HG02852 (cell line): ENCODE measurements at regions not wholly inside any gene's neighbourhood (a gene's known extent, or its start where the extent isn't known, plus 50 kb on each side); places are given as distances from the start of the nearest gene placed in this dataset.

Experiments
- ATAC-seq: cut with Tn5 transposase; IDR thresholded peaks from one replicate; pipeline ENCODE4 v1.9.1; 2021; ENCODE audit warnings: mild to moderate bottlenecking, moderate library complexity; ENCODE audit not compliant: unreplicated experiment

GRCh38 chr17:77686903-77687302 lies 271.6 kb upstream of the TNRC6C start:
- ATAC-seq: no peak

GRCh38 chr17:77687417-77687816 lies 271.1 kb upstream of the TNRC6C start:
- ATAC-seq: no peak

- no peak for ATAC-seq
Observed at GRCh38 chr17:77687921-77688320, 270.6 kb upstream of the TNRC6C start.

- ATAC-seq: no peak
Observed at GRCh38 chr17:77688369-77688768, 270.1 kb upstream of the TNRC6C start.

GRCh38 chr17:77690271-77691161 lies 268.0 kb upstream of the TNRC6C start:
- no peak for ATAC-seq

- ATAC-seq: no peak
Observed at GRCh38 chr17:77691216-77692085, 267.1 kb upstream of the TNRC6C start.

- ATAC-seq: no peak
Observed at GRCh38 chr17:77692571-77693161, 265.8 kb upstream of the TNRC6C start.

- no peak for ATAC-seq
Observed at GRCh38 chr17:77693301-77693700, 265.2 kb upstream of the TNRC6C start.

GRCh38 chr17:77693776-77694175 lies 264.7 kb upstream of the TNRC6C start:
- ATAC-seq: no peak

- no peak for ATAC-seq
Observed at GRCh38 chr17:77694391-77695363, 263.8 kb upstream of the TNRC6C start.

GRCh38 chr17:77695386-77695785 lies 263.1 kb upstream of the TNRC6C start:
- no peak for ATAC-seq

GRCh38 chr17:77696151-77696720 lies 262.3 kb upstream of the TNRC6C start:
- no peak for ATAC-seq

GRCh38 chr17:77696721-77697460 lies 261.6 kb upstream of the TNRC6C start:
- ATAC-seq: no peak

- no peak for ATAC-seq
Observed at GRCh38 chr17:77697480-77698400, 260.8 kb upstream of the TNRC6C start.

- no peak for ATAC-seq
Observed at GRCh38 chr17:77698903-77699623, 259.4 kb upstream of the TNRC6C start.

GRCh38 chr17:77700165-77700881 lies 258.2 kb upstream of the TNRC6C start:
- no peak for ATAC-seq

GRCh38 chr17:77701996-77702395 lies 256.5 kb upstream of the TNRC6C start:
- ATAC-seq: no peak
